ENCODE measurements at regions not wholly inside any gene's neighbourhood (a gene's known extent, or its start where the extent isn't known, plus 50 kb on each side); places are given as distances from the start of the nearest gene placed in this dataset.
A peak's percentile ranks its signal among the peaks of the same experiment; 100 is the strongest.
"Not testable (repeated sequence)": the region's sequence is repeated elsewhere in the genome, so short reads cannot be mapped to it uniquely, and the experiment has no call there.

- no peaks in the 10 kb centered on the region for H3K36me3 Mint-ChIP-seq (ENCODE audit: low read depth)
- no peaks in the 10 kb centered on the region for H3K4me1 Mint-ChIP-seq
Measured at GRCh38 chr6:90362318-90362717, 65.7 kb upstream of the BACH2 start.

GRCh38 chr6:90361174-90361573 lies 64.5 kb upstream of the BACH2 start:
- H3K27ac Mint-ChIP-seq = no peak overlapping the region
- no peaks in the 10 kb centered on the region for H3K9me3 Mint-ChIP-seq
- H3K36me3 Mint-ChIP-seq (ENCODE audit: low read depth) = no peaks in the 10 kb centered on the region
- H3K4me3 Mint-ChIP-seq = no peak overlapping the region
- ATAC-seq (replicated peaks) = no peak
- H3K27me3 Mint-ChIP-seq = no peaks in the 10 kb centered on the region
- H3K4me1 Mint-ChIP-seq = no peaks in the 10 kb centered on the region

More at GRCh38 chr6:90362318-90362717, 65.7 kb upstream of the BACH2 start:
- Mint-ChIP-seq H3K27ac (no peak overlapping the region), H3K27me3 (no peaks in the 10 kb centered on the region), H3K4me3 (no peak overlapping the region), H3K9me3 (no peaks in the 10 kb centered on the region)
- no peak for ATAC-seq (replicated peaks)

DNA sequence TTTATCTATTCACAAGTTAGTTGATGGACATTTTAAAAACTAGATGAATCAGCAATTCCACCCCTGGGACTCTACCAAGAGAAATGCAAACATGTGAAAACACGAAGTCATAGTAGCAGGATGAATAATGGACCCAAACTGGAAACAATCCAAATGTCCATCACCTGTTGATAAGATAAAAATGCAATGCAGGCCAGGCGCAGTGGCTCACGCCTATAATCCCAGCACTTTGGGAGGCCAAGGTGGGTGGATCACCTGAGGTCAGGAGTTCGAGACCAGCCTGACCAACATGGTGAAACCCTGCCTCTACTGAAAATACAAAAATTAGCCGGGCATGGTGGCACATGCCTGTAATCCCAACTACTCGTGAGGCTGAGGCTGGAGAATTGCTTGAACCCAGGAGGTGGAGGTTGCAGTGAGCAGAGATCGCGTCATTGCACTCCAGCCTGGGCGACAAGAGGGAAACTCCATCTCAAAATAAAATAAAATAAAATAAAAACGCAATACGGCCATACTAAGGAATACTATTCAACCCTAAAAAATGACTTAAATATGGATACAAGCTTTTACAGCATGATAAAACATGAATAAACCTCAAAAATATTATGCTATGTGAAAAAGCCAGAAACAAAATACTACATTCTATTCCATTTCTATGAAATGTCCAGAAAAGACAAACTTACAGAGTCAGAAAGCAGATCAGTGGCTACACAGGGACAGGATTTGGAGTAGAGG lies 61.6 kb upstream of the BACH2 start:
- not testable (repeated sequence) for H3K9me3 Mint-ChIP-seq; ATAC-seq (replicated peaks); H3K36me3 Mint-ChIP-seq (ENCODE audit: low read depth); H3K27me3 Mint-ChIP-seq; H3K27ac Mint-ChIP-seq; H3K4me1 Mint-ChIP-seq; H3K4me3 Mint-ChIP-seq

DNA sequence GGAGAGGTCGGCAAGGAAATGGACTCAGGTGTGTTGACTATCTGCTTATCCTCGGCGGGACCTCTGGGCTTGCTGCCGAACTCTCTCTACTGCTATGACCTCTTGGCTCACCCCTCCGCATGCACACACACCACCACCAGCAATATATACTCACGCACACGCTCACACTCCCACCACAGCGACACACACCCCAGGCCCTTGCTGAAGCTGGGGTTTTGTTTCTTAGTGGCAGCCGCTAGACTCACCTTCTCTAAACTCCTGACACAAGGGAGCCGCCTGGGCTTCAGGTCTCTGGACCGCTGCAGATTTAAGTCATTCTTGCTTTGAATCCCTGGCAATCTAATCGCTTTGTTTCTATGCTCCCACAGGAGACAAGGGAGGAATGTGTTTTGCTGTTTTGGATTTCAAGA lies 59.4 kb upstream of the BACH2 start:
- no peak overlapping the region for H3K27ac Mint-ChIP-seq
- peaks cover 13% of the 10 kb centered on the region for H3K4me1 Mint-ChIP-seq
- ATAC-seq (replicated peaks) = no peak
- H3K4me3 Mint-ChIP-seq = no peak overlapping the region
- no peaks in the 10 kb centered on the region for H3K27me3 Mint-ChIP-seq
- no peaks in the 10 kb centered on the region for H3K9me3 Mint-ChIP-seq
- H3K36me3 Mint-ChIP-seq (ENCODE audit: low read depth) = no peaks in the 10 kb centered on the region

GRCh38 chr6:90354961-90355360 lies 58.3 kb upstream of the BACH2 start:
- Mint-ChIP-seq H3K27ac (no peak overlapping the region), H3K9me3 (peaks cover 4% of the 10 kb centered on the region), H3K27me3 (no peaks in the 10 kb centered on the region), H3K4me1 (peaks cover 19% of the 10 kb centered on the region), H3K36me3 (ENCODE audit: low read depth) (no peaks in the 10 kb centered on the region), H3K4me3 (no peak overlapping the region)
- no peak for ATAC-seq (replicated peaks)

GRCh38 chr6:90351696-90352095 lies 55.1 kb upstream of the BACH2 start:
- ATAC-seq (replicated peaks) = peak; percentile 58
- Mint-ChIP-seq H3K4me3 (peak overlapping the region; percentile 23), H3K9me3 (peaks cover 4% of the 10 kb centered on the region), H3K27ac (peak overlapping the region; percentile 45), H3K36me3 (ENCODE audit: low read depth) (no peaks in the 10 kb centered on the region), H3K4me1 (peaks cover 29% of the 10 kb centered on the region), H3K27me3 (no peaks in the 10 kb centered on the region)

- no peaks in the 10 kb centered on the region for H3K36me3 Mint-ChIP-seq (ENCODE audit: low read depth)
- H3K27me3 Mint-ChIP-seq = no peaks in the 10 kb centered on the region
- peak; percentile 65 for ATAC-seq (replicated peaks)
- H3K9me3 Mint-ChIP-seq = peaks cover 4% of the 10 kb centered on the region
- peak overlapping the region; percentile 39 for H3K4me3 Mint-ChIP-seq
- peaks cover 29% of the 10 kb centered on the region for H3K4me1 Mint-ChIP-seq
- H3K27ac Mint-ChIP-seq = peak overlapping the region; percentile 12
Measured at GRCh38 chr6:90350689-90351554, 54.3 kb upstream of the BACH2 start.

DNA sequence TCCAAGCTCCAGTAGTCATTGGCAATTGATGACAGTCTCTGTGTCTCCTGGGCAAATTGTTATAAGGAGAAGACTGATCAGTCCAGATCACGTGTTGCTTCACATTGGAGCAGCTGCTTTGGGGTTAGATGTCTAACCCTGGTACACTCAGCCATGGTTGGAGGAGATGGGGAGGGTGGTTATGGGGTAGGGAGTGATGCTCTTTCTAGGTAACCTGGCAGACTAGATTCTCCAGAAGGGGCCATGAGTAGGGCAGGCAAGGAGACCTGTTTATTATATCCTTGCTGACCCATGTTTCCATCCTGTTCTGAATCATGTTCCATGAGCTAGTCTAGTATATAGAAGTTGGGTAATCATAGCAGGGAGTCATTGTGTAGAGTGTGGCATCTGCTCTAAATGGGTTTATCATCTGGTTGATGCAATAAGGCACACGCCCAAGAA lies 50.8 kb upstream of the BACH2 start:
- H3K27ac Mint-ChIP-seq = peak overlapping the region; percentile 9
- H3K36me3 Mint-ChIP-seq (ENCODE audit: low read depth) = no peaks in the 10 kb centered on the region
- peaks cover 5% of the 10 kb centered on the region for H3K27me3 Mint-ChIP-seq
- ATAC-seq (replicated peaks) = peak; percentile 74
- H3K9me3 Mint-ChIP-seq = peaks cover 4% of the 10 kb centered on the region
- H3K4me3 Mint-ChIP-seq = peak overlapping the region; percentile 2
- peaks cover 26% of the 10 kb centered on the region for H3K4me1 Mint-ChIP-seq

DNA sequence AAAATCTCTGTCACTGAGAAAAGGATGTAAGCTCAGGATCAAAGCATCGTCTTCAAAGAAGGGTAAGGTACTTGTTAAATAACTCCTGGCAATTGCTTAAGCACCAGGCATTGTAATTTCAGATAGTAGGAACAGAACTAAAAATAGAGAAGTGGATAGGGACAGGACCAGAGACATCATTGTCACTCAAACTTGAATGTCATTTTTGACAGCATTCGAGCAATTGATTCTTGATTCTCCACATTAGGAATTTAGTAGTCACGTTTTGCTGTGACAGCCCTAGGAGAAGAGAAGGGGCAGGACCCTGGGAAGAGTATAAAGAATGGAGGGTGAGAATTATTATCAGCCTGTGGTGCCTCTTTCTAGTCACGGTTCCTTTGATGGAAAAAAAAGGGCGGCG lies 50.1 kb upstream of the BACH2 start:
- no peak overlapping the region for H3K27ac Mint-ChIP-seq
- H3K9me3 Mint-ChIP-seq = peaks cover 4% of the 10 kb centered on the region
- peaks cover 19% of the 10 kb centered on the region for H3K4me1 Mint-ChIP-seq
- H3K36me3 Mint-ChIP-seq (ENCODE audit: low read depth) = no peaks in the 10 kb centered on the region
- no peak for ATAC-seq (replicated peaks)
- H3K27me3 Mint-ChIP-seq = peaks cover 5% of the 10 kb centered on the region
- H3K4me3 Mint-ChIP-seq = no peak overlapping the region

Data from activated T-helper 17 cell treated with anti-CD3 and anti-CD28 coated beads, Interleukin-2, amount 50 U/mL, for 72 hours (primary cell).